ENCODE measurements at regions not wholly inside any gene's neighbourhood (a gene's known extent, or its start where the extent isn't known, plus 50 kb on each side); places are given as distances from the start of the nearest gene placed in this dataset.

GRCh38 chr15:93466380-93466779 lies 377.4 kb upstream of the RGMA start:
- no peaks in the 10 kb centered on the region for H3K4me1 ChIP-seq (ENCODE audit: low read depth)
- DNase-seq (no peak), ATAC-seq (no peak)
- TF ChIP-seq CTCF (IDR thresholded peaks at IDR 0.05): no peak
- intact Hi-C loops (cut with DNase I, micrococcal nuclease): no loop called here
- H3K9me3 ChIP-seq: no peaks in the 10 kb centered on the region
- no peaks in the 10 kb centered on the region for H3K36me3 ChIP-seq (ENCODE audit: low read depth)
- no peak overlapping the region for H3K4me3 ChIP-seq

DNA sequence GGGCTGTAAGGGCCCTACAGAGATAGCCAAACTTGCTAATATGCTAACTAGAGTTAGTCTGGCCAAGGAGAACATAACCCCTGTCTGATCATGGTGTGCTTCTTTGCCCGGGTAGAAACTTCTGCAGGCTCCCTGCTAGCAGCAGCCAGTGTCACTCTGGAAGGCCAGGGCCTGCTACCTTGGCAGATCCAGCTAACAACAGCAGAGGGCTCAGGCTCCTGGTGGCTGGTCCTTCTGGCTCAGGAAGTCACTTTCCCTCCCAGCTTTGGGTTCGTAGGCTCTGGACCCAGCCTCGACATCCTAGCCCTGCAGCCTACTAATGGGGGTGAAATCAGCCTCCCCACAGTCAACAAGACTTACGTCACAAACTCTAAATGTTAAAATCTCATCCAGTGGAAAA lies 373.7 kb upstream of the RGMA start:
- TF ChIP-seq CTCF (IDR thresholded peaks at IDR 0.05): no peak
- intact Hi-C loops (cut with DNase I, micrococcal nuclease): no loop called here
- DNase-seq (no peak), ATAC-seq (no peak)
- Histone ChIP-seq H3K4me1 (ENCODE audit: low read depth) (no peaks in the 10 kb centered on the region), H3K36me3 (ENCODE audit: low read depth) (no peaks in the 10 kb centered on the region), H3K9me3 (no peaks in the 10 kb centered on the region), H3K4me3 (no peak overlapping the region)

- no peaks in the 10 kb centered on the region for H3K9me3 ChIP-seq
- intact Hi-C loops (cut with DNase I, micrococcal nuclease): no loop called here
- ATAC-seq (no peak), DNase-seq (no peak)
- H3K4me1 ChIP-seq (ENCODE audit: low read depth): no peaks in the 10 kb centered on the region
- no peaks in the 10 kb centered on the region for H3K36me3 ChIP-seq (ENCODE audit: low read depth)
- H3K4me3 ChIP-seq: no peak overlapping the region
- TF ChIP-seq CTCF (IDR thresholded peaks at IDR 0.05): no peak
Observed at GRCh38 chr15:93460717-93461116, 371.7 kb upstream of the RGMA start.

- ATAC-seq (no peak), DNase-seq (no peak)
- intact Hi-C loops (cut with DNase I, micrococcal nuclease): no loop called here
- Histone ChIP-seq H3K36me3 (ENCODE audit: low read depth) (no peaks in the 10 kb centered on the region), H3K9me3 (no peaks in the 10 kb centered on the region), H3K4me1 (ENCODE audit: low read depth) (no peaks in the 10 kb centered on the region), H3K4me3 (no peak overlapping the region)
- no peak for TF ChIP-seq CTCF (IDR thresholded peaks at IDR 0.05)
Observed at GRCh38 chr15:93459396-93459795, 370.4 kb upstream of the RGMA start.

GRCh38 chr15:93458597-93458996 lies 369.6 kb upstream of the RGMA start:
- no peak for DNase-seq
- intact Hi-C loops (cut with DNase I, micrococcal nuclease): no loop called here
- no peak for ATAC-seq
- no peaks in the 10 kb centered on the region for H3K9me3 ChIP-seq
- H3K36me3 ChIP-seq (ENCODE audit: low read depth): no peaks in the 10 kb centered on the region
- no peaks in the 10 kb centered on the region for H3K4me1 ChIP-seq (ENCODE audit: low read depth)
- no peak for TF ChIP-seq CTCF (IDR thresholded peaks at IDR 0.05)
- no peak overlapping the region for H3K4me3 ChIP-seq

GRCh38 chr15:93454788-93455187 lies 365.8 kb upstream of the RGMA start:
- H3K4me1 ChIP-seq (ENCODE audit: low read depth): no peaks in the 10 kb centered on the region
- no peaks in the 10 kb centered on the region for H3K9me3 ChIP-seq
- intact Hi-C loops (cut with DNase I, micrococcal nuclease): no loop called here
- DNase-seq (no peak), ATAC-seq (no peak)
- TF ChIP-seq CTCF (IDR thresholded peaks at IDR 0.05): no peak
- no peak overlapping the region for H3K4me3 ChIP-seq
- H3K36me3 ChIP-seq (ENCODE audit: low read depth): no peaks in the 10 kb centered on the region

Measured in mucosa of descending colon (tissue), 3 donors.